ENCODE measurements at regions not wholly inside any gene's neighbourhood (a gene's known extent, or its start where the extent isn't known, plus 50 kb on each side); places are given as distances from the start of the nearest gene placed in this dataset.

DNA sequence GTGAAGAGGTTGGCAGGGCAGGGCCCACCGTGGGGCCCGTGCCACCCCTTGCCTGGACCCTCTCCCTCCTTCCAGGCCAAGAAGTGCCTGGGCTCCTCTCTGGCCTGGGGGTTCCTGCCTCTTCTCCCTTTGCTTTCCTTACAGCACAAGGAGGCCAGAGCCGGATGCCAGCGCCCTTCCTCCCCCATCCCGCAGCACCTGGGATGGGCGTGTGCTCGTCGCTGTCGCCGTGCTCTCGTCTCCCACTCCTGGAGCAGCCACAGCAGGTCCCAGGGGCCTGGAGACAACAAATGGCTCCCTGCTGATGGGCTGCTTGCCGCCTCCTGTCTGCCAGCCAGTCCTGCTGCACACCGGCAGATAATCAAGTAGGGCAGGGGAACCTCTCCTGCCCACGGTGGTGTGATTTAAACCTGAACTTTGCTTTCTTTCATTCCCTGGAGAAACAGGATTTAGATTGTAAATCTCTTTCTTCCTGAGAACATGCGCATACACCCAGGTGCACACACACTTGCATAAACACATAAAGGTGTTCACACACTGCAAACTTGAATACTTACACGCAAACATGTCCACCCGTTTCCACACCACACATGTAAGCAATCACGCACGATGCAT lies 50.8 kb upstream of the POU3F1 start:
- DNase-seq (ENCODE audit: low read depth in 4 of 4, low spot score in 1 of 4): no peak

All from stimulated activated CD4-positive, alpha-beta T cell treated with anti-CD3 and anti-CD28 coated beads, Interleukin-1b, Interleukin-23, amount 100 ng/mL, for 24 hours (primary cell).